SIG-M5 (cell line): ENCODE measurements at regions not wholly inside any gene's neighbourhood (a gene's known extent, or its start where the extent isn't known, plus 50 kb on each side); places are given as distances from the start of the nearest gene placed in this dataset.

Experiments used
- DNase-seq: peaks from one replicate; lab custom pipeline; 2025; lab: John Stamatoyannopoulos, UW

GRCh38 chr10:21172930-21173801 lies 276.1 kb upstream of the NEBL start:
- no peak for DNase-seq

- DNase-seq = no peak
Measured at GRCh38 chr10:21172542-21172929, 275.4 kb upstream of the NEBL start.

- DNase-seq = no peak
Measured at GRCh38 chr10:21171936-21172541, 274.9 kb upstream of the NEBL start.

GRCh38 chr10:21171197-21171935 lies 274.3 kb upstream of the NEBL start:
- no peak for DNase-seq

GRCh38 chr10:21170216-21170615 lies 273.1 kb upstream of the NEBL start:
- no peak for DNase-seq

- no peak for DNase-seq
Measured at GRCh38 chr10:21169271-21169670, 272.2 kb upstream of the NEBL start.

GRCh38 chr10:21167288-21168010 lies 270.3 kb upstream of the NEBL start:
- no peak for DNase-seq

GRCh38 chr10:21166557-21167287 lies 269.6 kb upstream of the NEBL start:
- DNase-seq = no peak

- DNase-seq = no peak
Measured at GRCh38 chr10:21165489-21165888, 268.4 kb upstream of the NEBL start.

GRCh38 chr10:21164687-21165086 lies 267.6 kb upstream of the NEBL start:
- DNase-seq = no peak

- no peak for DNase-seq
Measured at GRCh38 chr10:21162948-21163347, 265.8 kb upstream of the NEBL start.

GRCh38 chr10:21161647-21162046 lies 264.5 kb upstream of the NEBL start:
- DNase-seq = no peak

- no peak for DNase-seq
Measured at GRCh38 chr10:21161090-21161625, 264.0 kb upstream of the NEBL start.

- no peak for DNase-seq
Measured at GRCh38 chr10:21160116-21160515, 263.0 kb upstream of the NEBL start.

GRCh38 chr10:21159669-21160068 lies 262.6 kb upstream of the NEBL start:
- DNase-seq = no peak

GRCh38 chr10:21158301-21158700 lies 261.2 kb upstream of the NEBL start:
- DNase-seq = no peak

- no peak for DNase-seq
Measured at GRCh38 chr10:21157664-21158063, 260.6 kb upstream of the NEBL start.

GRCh38 chr10:21150166-21150565 lies 253.1 kb upstream of the NEBL start:
- no peak for DNase-seq

GRCh38 chr10:21146436-21146789 lies 249.3 kb upstream of the NEBL start:
- no peak for DNase-seq

- no peak for DNase-seq
Measured at GRCh38 chr10:21145751-21146435, 248.8 kb upstream of the NEBL start.

- DNase-seq = no peak
Measured at GRCh38 chr10:21144047-21144446, 246.9 kb upstream of the NEBL start.
